Natural killer cell (primary cell): ENCODE measurements at regions not wholly inside any gene's neighbourhood (a gene's known extent, or its start where the extent isn't known, plus 50 kb on each side); places are given as distances from the start of the nearest gene placed in this dataset.
A peak's percentile ranks its signal among the peaks of the same experiment; 100 is the strongest.

Source experiments
- ATAC-seq, 3 donors: fragments of 150-1000 bp in 2 of 3; fragments of 200-7000 bp in 1 of 3; cut with Tn5 transposase; 1 replicate in 1 of 3; 2 replicates in 2 of 3; pipeline ENCODE4 v1.10.0; 2021; ENCODE audit warnings: mild to moderate bottlenecking in 2 of 3, moderate library complexity in 2 of 3
- DNase-seq, 2 donors: peaks; one replicate each; pipeline versions ENCODE4 v3.0.0 to v3.0.0-alpha.2; 2013 to 2021; ENCODE audit warnings: mixed read lengths in 1 of 2
- H3K27ac ChIP-seq: one replicate; pipeline ENCODE4 v1.5.1; 2013; ENCODE audit warnings: mild to moderate bottlenecking, low read length
- H3K27me3 ChIP-seq: one replicate; pipeline ENCODE4 v1.6.1; 2013; ENCODE audit warnings: low read length; ENCODE audit not compliant: control insufficient read depth, insufficient read depth
- H3K36me3 ChIP-seq: one replicate; pipeline ENCODE4 v1.6.1; 2013; ENCODE audit warnings: low read length; ENCODE audit not compliant: control insufficient read depth, insufficient read depth
- H3K4me1 ChIP-seq: one replicate; pipeline ENCODE4 v1.6.1; 2013; ENCODE audit warnings: low read length; ENCODE audit not compliant: control insufficient read depth, insufficient read depth
- H3K4me3 ChIP-seq: one replicate; pipeline ENCODE4 v1.5.1; 2013; ENCODE audit warnings: low read length
- H3K9me3 ChIP-seq: one replicate; pipeline ENCODE4 v1.6.1; 2013; ENCODE audit warnings: low read length; ENCODE audit not compliant: control insufficient read depth, insufficient read depth
- H3K27ac Mint-ChIP-seq, 2 donors: one replicate each; pipeline ENCODE4 v1.8.0; 2022; ENCODE audit warnings: mild to moderate bottlenecking in 2 of 2, mixed read lengths in 2 of 2, moderate library complexity in 1 of 2
- H3K27me3 Mint-ChIP-seq, 2 donors: one replicate each; pipeline ENCODE4 v1.8.0; 2022; ENCODE audit warnings: low read depth in 2 of 2, mixed read lengths in 2 of 2
- H3K36me3 Mint-ChIP-seq: one replicate; pipeline ENCODE4 v1.8.0; 2022; ENCODE audit warnings: mixed read lengths
- H3K4me1 Mint-ChIP-seq, 2 donors: one replicate each; pipeline ENCODE4 v1.8.0; 2022; ENCODE audit warnings: mixed read lengths in 2 of 2
- H3K4me3 Mint-ChIP-seq: one replicate; pipeline ENCODE4 v1.8.0; 2022; ENCODE audit warnings: mild to moderate bottlenecking, moderate library complexity, mixed read lengths
- H3K9me3 Mint-ChIP-seq, 2 donors: one replicate each; pipeline ENCODE4 v1.8.0; 2022; ENCODE audit warnings: mixed read lengths in 2 of 2
- WGBS: methylation state at CpG from one replicate; pipeline ENCODE4 v1.1.7; 2013; ENCODE audit warnings: missing lambda C conversion rate; ENCODE audit not compliant: insufficient coverage; 5-methylcytosine and 5-hydroxymethylcytosine counted together
- intact Hi-C: fragments of 100-400 bp; cut with micrococcal nuclease; formaldehyde crosslinking; loops from one replicate; pipeline ENCODE4 v1.14.2; 2022
- TF ChIP-seq, protein P1 (sequence below): fragments of 200-600 bp; IDR thresholded peaks from one replicate; pipeline ENCODE4 v1.8.0; 2022; ENCODE audit warnings: antibody characterized with exemption

DNA sequence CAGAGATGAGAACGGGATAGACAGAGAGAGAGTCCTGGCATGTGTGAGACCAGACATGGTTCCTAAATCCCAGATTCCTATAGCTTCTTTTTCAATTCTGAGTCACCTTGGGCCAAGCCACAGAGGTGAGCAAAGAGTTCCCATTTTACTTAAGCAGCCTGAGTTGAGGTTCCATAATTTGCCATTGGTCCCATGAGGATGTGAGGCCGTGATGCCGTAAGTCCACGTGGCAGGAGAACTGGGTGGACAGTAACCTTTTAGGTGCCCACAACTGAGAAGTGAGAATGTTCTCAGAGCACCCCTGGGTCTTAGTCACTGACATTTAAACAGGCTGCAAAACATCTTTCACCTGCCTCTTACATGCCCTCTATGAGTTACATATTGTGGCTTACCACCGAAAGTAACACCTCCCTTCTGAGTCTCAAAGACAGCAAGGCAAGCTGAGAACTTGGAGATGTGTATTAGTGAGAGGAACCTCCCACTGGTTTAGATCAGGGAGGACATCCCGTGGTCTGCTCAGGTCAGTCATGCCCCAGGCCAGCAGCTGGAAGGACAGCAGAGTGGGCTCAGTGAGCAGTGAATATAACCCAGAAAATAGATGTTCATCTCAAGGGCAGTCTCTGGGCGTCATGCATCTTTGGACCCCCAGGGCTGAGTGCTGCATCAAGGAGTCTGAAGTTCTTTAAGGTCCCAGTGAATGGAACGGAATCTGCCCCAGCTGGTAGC is 127.9 kb upstream of the LGALSL start:
- Histone ChIP-seq H3K36me3 (no peaks in the 10 kb centered on the region), H3K27me3 (no peaks in the 10 kb centered on the region), H3K4me1 (peaks cover 65% of the 10 kb centered on the region), H3K27ac (peak overlapping the region; percentile 65), H3K4me3 (no peak overlapping the region), H3K9me3 (no peaks in the 10 kb centered on the region)
- peak; percentile 51 to 84 for DNase-seq
- WGBS = 28% methylated on average over 8 of the region's 8 CpGs
- H3K4me1 Mint-ChIP-seq = peaks cover 72 to 73% of the 10 kb centered on the region in 2 donors
- peak overlapping the region; percentile 83 to 87 for H3K27ac Mint-ChIP-seq
- H3K36me3 Mint-ChIP-seq = no peaks in the 10 kb centered on the region
- intact Hi-C loops = loop anchor here (1.0 to 10.0 kb wide), 8 partner anchors 28 to 663 kb away; partner anchors contain the start of genes AFTPH, PELI1, SERTAD2 and SLC1A4
- no peaks in the 10 kb centered on the region for H3K9me3 Mint-ChIP-seq
- no peaks in the 10 kb centered on the region for H3K27me3 Mint-ChIP-seq
- H3K4me3 Mint-ChIP-seq = peak overlapping the region; percentile 86
- TF ChIP-seq, protein P1, sequence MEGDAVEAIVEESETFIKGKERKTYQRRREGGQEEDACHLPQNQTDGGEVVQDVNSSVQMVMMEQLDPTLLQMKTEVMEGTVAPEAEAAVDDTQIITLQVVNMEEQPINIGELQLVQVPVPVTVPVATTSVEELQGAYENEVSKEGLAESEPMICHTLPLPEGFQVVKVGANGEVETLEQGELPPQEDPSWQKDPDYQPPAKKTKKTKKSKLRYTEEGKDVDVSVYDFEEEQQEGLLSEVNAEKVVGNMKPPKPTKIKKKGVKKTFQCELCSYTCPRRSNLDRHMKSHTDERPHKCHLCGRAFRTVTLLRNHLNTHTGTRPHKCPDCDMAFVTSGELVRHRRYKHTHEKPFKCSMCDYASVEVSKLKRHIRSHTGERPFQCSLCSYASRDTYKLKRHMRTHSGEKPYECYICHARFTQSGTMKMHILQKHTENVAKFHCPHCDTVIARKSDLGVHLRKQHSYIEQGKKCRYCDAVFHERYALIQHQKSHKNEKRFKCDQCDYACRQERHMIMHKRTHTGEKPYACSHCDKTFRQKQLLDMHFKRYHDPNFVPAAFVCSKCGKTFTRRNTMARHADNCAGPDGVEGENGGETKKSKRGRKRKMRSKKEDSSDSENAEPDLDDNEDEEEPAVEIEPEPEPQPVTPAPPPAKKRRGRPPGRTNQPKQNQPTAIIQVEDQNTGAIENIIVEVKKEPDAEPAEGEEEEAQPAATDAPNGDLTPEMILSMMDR = no peak
- ATAC-seq = peak; percentile 80 to 92 (median 91)

DNA sequence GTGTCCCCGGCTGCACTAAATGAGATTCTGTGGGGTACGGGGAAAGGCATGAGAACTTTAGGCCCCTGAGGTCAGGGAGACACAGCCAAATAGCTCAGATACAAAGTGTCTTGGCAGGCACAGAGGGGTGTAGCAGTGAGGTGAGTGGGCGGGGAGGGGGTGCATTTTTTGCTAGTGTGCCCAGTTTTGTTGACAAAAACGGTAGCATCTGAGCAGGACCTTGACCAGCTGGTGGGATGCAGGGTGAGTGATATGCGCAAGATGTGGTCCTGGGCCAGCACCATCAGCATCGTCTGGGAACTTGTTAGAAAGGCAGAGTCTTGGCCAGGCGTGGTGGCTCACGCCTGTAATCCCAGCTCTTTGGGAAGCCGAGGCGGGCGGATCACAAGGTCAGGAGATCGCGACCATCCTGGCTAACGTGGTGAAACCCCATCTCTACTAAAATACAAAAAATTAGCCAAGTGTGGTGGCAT is 127.3 kb upstream of the LGALSL start:
- Histone ChIP-seq H3K27me3 (no peaks in the 10 kb centered on the region), H3K27ac (peak overlapping the region; percentile 46), H3K4me1 (peaks cover 67% of the 10 kb centered on the region), H3K36me3 (no peaks in the 10 kb centered on the region), H3K4me3 (no peak overlapping the region), H3K9me3 (no peaks in the 10 kb centered on the region)
- H3K4me3 Mint-ChIP-seq = peak overlapping the region; percentile 86
- intact Hi-C loops = loop anchor here (1.0 to 10.0 kb wide), 8 partner anchors 28 to 663 kb away; partner anchors contain the start of genes AFTPH, PELI1, SERTAD2 and SLC1A4
- no peaks in the 10 kb centered on the region for H3K36me3 Mint-ChIP-seq
- H3K4me1 Mint-ChIP-seq = peaks cover 72 to 74% of the 10 kb centered on the region in 2 donors
- TF ChIP-seq, protein P1 = no peak
- H3K27me3 Mint-ChIP-seq = no peaks in the 10 kb centered on the region
- H3K27ac Mint-ChIP-seq = peak overlapping the region; percentile 83 to 87
- no peak for DNase-seq
- WGBS = 77% methylated on average over 14 of the region's 14 CpGs
- H3K9me3 Mint-ChIP-seq = no peaks in the 10 kb centered on the region
- no peak for ATAC-seq

DNA sequence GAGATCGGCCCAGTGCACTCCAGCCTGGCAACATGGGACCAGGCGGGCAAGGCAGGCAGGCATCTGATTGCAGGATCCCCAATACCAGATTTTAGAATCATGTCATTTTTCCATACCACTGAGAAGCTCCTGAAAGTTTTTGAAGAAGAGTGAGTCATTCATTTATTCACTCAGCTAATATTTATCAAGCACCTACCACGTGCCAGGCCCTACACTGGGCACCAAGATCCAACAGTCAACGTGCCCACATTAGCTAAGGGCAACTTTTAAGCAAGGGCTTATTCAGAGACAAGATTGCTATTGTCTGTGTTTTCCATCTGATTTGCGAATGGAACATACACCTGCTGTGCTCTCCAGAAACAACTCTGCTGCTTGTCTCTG is 126.8 kb upstream of the LGALSL start:
- Mint-ChIP-seq H3K4me1 (peaks cover 69 to 72% of the 10 kb centered on the region in 2 donors), H3K27ac (peak overlapping the region; percentile 78 to 87), H3K9me3 (no peaks in the 10 kb centered on the region), H3K4me3 (peak overlapping the region; percentile 73), H3K27me3 (no peaks in the 10 kb centered on the region), H3K36me3 (no peaks in the 10 kb centered on the region)
- no peak for ATAC-seq
- intact Hi-C loops = loop anchor here (5.0 to 10.0 kb wide), 4 partner anchors 112 to 635 kb away; partner anchors contain the start of genes SERTAD2 and UGP2
- Histone ChIP-seq H3K36me3 (no peaks in the 10 kb centered on the region), H3K9me3 (no peaks in the 10 kb centered on the region), H3K27ac (peak overlapping the region; percentile 68), H3K27me3 (no peaks in the 10 kb centered on the region), H3K4me3 (no peak overlapping the region), H3K4me1 (peaks cover 63% of the 10 kb centered on the region)
- DNase-seq = no peak
- 76% methylated on average over 5 of the region's 5 CpGs for WGBS
- TF ChIP-seq, protein P1 = no peak
